NB4 (cell line): ENCODE measurements at regions not wholly inside any gene's neighbourhood (a gene's known extent, or its start where the extent isn't known, plus 50 kb on each side); places are given as distances from the start of the nearest gene placed in this dataset.

Source experiments
- CTCF ChIP-seq: IDR thresholded peaks from one replicate; pipeline ENCODE4 v1.5.1; 2012; ENCODE audit warnings: low read depth, low read length
- MAX ChIP-seq: IDR thresholded peaks from 2 replicates; pipeline ENCODE4 v1.6.1; 2011; ENCODE audit warnings: low read depth, low read length
- MYC ChIP-seq: IDR thresholded peaks from 2 replicates; pipeline ENCODE4 v1.6.1; 2011; ENCODE audit warnings: low read depth, low read length
- POLR2A ChIP-seq: IDR thresholded peaks from 2 replicates; pipeline ENCODE4 v1.6.1; 2011; ENCODE audit warnings: mild to moderate bottlenecking; ENCODE audit not compliant: insufficient read length; ENCODE audit errors: extremely low read depth

GRCh38 chr6:87807475-87807874 is 105.4 kb upstream of the AKIRIN2 start:
- no peak for TF ChIP-seq CTCF
- TF ChIP-seq POLR2A: no peak
- TF ChIP-seq MAX: no peak
- no peak for TF ChIP-seq MYC
